Stimulated activated CD8-positive, alpha-beta memory T cell treated with anti-CD3 and anti-CD28 coated beads, Interleukin-12 subunit alpha, Interleukin-12 subunit beta, amount 100 ng/mL, for 24 hours (primary cell): ENCODE measurements at regions not wholly inside any gene's neighbourhood (a gene's known extent, or its start where the extent isn't known, plus 50 kb on each side); places are given as distances from the start of the nearest gene placed in this dataset.

Source experiments
- DNase-seq: peaks from one replicate; pipeline ENCODE4 v3.0.0-alpha.2; 2020; ENCODE audit errors: extremely low read depth

DNA sequence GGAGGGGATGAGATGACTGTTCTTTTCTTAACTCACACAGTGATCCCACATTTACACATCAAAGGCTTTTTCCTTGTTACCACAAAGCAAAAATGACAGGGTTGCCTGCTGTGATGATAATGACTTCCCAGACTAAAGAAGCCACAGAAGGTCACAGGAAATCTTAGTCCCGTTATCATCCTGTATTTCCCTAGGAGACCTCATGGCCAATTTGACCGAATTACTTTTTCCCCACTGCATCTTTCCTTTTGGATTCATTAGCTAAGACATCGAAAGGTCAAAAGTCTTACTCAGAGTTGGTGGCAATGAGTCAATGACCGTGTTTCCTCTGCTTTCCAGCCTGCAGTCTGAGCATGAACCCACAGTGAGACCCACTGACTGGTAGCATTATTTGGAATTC, 130.1 kb upstream of the INHBA start:
- DNase-seq = no peak

- DNase-seq = no peak
Observed at GRCh38 chr7:41830271-41830670, 127.4 kb upstream of the INHBA start.

DNA sequence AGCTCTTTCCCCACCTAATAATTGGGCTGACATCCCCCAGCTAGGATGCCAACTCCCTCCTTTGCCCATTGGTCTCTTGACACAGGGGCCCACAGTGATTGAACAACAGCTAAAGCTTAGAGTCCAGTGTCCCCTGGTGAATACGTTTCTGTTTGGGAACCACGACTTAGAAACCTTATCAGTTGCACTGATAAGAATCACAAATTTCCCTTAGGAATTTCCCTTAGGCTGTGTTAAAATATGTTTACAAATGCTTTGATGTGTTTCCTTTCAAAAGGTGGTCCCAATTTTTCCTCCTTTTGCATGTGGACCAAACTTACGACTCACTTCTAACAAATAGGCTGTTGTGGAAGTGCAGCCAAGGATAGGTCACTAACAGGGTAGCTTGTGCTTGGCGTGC, 126.0 kb upstream of the INHBA start:
- DNase-seq = no peak

GRCh38 chr7:41826641-41827040, 123.8 kb upstream of the INHBA start:
- no peak for DNase-seq

GRCh38 chr7:41825927-41826480, 123.1 kb upstream of the INHBA start:
- DNase-seq = no peak

DNA sequence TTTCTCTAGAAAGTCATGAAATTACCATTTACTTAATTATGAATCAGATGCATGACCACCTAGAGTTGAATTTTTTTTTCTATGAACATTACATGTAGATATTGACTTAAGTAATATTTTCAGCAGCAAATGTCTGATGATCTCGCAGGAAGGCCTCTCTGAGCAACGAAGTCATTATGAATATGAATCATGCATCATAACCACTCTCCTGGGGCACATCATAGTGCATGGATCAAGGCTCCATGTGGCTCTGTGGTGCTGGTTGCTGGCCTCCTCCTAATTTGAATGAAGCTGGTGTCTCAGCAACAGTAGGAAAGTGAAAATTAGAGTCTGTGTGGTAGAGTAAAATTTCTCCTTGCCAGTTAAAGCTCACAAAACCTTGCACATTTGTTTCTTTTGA, 121.4 kb upstream of the INHBA start:
- DNase-seq = no peak

DNA sequence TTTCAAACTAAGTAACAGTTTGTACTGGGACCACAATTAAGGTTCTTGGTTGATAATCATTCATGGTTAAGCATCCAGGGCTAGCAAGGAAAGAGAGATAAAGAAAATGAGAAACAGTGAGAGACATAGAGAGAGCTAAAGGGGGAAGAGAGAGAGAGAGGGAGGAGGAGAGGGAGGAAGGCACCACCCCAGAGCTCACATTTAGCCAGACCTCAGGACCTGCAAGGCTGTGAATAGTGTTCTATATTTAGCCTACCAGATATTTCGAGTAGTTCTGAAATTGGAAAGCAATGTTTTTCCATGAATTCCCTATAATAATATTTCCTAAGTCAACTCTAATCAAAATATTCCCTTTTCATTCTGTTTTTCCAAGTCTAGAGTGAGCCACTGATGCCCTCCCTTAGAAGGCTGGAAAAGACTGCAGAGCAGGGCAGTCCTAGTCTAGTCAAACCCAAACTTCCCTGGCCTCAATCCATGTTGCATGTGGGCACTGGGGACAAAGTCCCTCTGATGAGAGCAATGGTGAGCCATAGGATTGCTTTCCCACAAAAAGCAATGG, 119.4 kb upstream of the INHBA start:
- no peak for DNase-seq

DNA sequence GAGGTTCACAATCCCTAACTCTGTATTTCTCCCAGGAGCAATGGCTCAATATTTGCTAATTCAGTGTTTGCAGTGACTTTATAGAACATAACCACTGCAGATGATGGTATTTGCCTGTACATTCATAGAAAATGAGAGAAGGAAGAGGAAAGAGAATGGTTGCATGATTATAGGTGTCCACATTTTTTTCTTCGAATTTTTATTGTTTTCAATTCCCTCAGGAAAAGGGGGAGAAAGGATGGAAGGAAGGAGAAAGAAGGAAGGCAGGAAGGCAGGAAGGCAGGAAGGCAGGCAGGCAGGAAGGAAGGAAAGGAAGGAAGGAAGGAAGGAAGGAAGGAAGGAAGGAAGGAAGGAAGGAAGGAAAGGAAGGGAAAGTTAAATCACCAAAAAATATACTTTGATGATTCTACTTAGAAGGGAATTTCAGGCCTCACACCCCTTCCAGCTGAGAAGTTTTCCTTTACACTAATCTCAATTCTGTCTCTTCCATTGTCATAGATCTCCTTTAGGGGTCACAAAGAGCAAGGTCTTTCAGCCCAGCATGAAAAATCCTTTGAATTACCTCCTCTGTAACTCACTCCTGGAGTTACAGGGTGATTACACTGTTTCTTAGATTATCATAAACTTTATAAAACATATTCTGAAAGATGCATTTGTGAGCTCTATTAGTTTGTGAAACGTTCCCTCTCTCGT, 118.8 kb upstream of the INHBA start:
- DNase-seq = no peak

GRCh38 chr7:41820111-41820671, 117.3 kb upstream of the INHBA start:
- no peak for DNase-seq

- no peak for DNase-seq
Observed at GRCh38 chr7:41819645-41820044, 116.8 kb upstream of the INHBA start.

- no peak for DNase-seq
Observed at GRCh38 chr7:41818765-41819398, 116.0 kb upstream of the INHBA start.

GRCh38 chr7:41817386-41817785, 114.5 kb upstream of the INHBA start:
- no peak for DNase-seq

- DNase-seq = no peak
Observed at GRCh38 chr7:41816111-41816510, 113.2 kb upstream of the INHBA start.

GRCh38 chr7:41814888-41815287, 112.0 kb upstream of the INHBA start:
- DNase-seq = no peak

DNA sequence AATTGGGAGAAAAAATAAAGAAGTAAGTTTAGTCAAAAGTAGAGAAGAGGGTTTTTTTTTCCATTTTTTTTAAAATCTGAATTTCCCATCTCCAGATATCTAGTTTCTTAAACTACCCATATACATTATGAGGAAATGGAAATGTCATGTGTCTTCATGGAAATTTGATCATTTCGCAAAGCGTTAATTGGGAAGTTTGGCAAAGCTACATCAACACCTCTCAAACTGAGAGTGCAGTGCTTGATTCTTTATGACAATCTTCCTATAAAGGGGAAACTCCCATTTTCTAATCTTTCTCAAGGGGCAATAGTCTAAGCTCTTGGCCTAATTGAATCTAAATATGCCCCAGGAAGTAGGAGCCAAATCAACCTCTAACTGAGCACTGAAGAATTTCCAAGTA, 110.4 kb upstream of the INHBA start:
- no peak for DNase-seq

DNA sequence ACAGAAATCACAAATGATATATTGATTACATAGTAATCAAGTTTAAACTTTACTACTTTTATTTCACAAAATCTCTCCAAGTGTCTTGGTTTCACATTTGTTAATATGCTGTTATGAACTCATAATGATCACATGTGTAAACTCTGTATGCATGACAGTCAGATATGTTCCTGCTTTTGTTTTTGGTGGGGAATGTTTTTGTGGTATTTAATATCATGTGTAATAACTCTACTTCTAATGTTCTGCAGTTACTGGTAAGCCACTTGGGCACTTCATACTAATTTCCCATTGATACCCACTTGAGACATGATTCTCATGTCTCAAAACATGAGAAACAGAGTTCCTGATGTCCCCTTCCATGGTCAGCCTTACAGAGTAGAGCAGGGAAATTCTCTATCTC, 109.1 kb upstream of the INHBA start:
- DNase-seq = no peak

DNA sequence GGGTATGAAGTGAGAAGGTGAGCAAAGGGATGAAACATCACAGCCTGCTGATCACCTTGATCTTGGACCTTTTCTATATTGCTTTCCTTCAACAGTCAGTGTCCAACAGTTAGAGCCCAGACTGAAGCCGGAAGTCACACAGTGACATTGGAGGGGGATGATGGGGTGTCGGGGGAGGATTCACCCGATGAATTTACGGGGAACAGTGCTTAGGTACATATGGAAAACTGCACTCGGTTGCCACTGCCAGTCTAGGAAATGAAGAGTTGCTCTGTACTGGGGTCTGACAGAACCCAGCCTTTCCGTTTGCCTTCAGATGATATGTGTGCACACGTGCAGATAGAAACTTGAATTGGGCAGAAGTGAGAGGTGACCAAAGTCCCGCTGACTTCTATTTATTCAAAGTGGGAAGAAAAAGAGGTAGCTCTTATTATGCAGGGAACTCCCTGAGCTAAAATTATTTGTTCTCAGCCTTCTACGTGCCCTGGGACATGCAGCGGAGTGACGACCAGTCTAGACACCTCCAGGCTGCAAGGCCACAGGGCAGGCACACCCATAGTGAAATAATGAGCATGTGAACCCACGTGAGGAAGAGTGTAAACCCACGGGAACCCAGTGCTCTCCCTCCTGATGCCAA, 107.2 kb upstream of the INHBA start:
- DNase-seq = no peak

DNA sequence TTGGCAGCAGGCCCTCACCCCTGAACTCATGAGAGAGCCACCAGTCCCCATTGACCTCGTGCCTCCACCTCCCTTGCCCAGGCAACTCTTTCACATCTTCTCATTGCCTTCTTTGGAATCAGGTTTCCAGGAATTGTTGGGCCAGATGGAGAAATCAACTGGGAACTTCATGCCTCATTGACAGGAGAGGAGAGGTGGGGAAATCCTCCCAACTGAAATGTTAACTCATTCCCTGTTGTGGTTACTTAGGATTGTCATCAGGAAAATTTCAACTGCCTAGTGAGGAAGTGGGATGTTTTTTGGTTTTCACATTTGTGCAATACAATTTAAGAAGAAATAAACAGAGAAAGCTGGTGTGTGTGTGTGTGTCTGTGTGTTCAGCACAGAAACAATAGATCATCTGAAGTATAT, 106.6 kb upstream of the INHBA start:
- DNase-seq = no peak

DNA sequence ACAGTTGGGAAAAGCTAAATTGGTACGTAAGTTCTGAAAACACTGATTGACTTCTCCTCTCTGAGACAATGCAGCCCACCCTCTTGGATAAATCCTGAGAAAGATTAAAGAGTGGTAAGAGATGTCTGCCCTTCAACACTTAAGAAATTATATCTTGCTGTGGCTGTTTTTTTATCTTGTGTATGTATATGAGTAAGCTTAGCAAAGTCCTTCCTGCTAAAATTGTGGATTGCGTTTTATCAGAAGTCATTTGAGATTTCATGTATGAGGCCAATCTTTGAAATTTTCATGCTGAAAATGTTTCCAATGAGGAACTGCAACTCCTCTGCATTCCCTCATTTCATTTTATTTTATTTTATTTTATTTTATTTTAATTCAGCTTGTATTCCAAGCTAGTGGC, 106.2 kb upstream of the INHBA start:
- DNase-seq = no peak

DNA sequence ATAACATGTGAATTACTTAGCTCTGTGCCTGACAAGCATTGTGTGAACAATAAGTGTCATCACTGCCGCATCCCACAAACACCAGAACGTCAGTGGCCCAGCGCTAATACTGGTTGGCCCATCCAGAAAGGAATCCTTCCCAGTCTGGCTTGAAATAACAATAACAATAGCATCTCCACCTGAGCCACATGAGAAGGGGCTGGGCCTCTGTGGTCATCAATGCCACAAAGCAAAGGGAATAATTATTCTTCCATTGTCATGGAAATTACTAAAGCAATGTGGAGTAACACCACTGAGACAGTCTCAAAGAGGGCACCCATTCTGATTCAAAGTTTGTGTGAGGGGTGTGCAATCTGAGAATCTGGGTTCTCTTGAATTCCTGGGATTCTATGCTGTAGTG, 105.7 kb upstream of the INHBA start:
- DNase-seq = no peak

DNA sequence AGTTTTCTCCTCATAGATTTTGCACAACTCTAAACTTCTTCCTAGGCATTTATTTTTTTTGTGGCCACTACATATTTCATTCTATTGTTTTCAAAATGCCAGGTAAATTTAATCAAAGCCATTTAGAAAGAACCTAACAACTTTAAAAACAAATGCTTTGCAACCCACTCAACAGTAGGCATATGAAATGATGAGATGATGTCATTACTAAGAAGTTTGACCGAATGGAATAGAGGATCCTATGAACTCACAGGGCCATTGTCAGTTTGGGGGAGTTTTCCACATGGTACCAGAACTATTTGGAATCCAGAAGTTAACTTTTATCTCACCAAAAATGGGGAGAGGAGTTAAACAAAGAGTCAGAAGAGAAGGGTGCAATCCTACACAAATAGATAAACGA, 100.7 kb upstream of the INHBA start:
- DNase-seq = no peak

- no peak for DNase-seq
Observed at GRCh38 chr7:41796331-41796730, 93.4 kb upstream of the INHBA start.
